ENCODE measurements at regions not wholly inside any gene's neighbourhood (a gene's known extent, or its start where the extent isn't known, plus 50 kb on each side); places are given as distances from the start of the nearest gene placed in this dataset.

DNA sequence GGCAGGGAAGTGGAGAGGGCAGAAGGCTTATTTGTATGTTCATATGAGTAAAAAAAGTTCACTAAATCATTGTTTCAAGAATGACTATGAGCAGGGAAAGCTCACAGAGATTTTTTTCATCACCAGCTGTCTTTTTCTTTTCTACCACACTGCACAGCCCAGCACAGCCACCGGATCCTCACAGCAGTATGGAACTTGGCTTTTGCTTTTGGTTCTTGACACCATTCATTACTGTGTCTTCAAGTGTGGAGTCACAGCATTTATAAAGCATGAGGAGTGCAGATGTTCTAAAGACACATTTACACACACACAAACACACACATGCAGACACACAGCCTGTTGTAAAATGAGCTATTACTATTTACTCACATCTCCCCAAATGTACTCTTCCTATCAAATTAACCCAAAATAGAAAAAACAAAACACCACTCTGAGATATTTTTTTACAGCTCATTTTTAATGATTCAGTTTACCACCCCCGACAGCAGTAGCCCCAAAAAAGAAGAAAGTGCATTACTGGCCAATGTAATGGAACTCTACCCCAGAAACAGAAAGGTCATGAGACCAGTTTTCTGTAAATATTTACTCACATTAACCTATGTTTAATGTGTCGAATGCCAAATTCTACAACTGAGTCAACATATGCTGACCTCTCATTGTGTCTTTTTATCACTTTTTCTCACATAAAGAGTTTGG is 60.5 kb downstream of the BTG1 start:
- TF ChIP-seq, protein P1, sequence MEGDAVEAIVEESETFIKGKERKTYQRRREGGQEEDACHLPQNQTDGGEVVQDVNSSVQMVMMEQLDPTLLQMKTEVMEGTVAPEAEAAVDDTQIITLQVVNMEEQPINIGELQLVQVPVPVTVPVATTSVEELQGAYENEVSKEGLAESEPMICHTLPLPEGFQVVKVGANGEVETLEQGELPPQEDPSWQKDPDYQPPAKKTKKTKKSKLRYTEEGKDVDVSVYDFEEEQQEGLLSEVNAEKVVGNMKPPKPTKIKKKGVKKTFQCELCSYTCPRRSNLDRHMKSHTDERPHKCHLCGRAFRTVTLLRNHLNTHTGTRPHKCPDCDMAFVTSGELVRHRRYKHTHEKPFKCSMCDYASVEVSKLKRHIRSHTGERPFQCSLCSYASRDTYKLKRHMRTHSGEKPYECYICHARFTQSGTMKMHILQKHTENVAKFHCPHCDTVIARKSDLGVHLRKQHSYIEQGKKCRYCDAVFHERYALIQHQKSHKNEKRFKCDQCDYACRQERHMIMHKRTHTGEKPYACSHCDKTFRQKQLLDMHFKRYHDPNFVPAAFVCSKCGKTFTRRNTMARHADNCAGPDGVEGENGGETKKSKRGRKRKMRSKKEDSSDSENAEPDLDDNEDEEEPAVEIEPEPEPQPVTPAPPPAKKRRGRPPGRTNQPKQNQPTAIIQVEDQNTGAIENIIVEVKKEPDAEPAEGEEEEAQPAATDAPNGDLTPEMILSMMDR (IDR thresholded peaks at IDR 0.05): no peak
- TF ChIP-seq POLR2A (IDR thresholded peaks at IDR 0.05): no peak
